Left lung (tissue), 4 donors: ENCODE measurements at regions not wholly inside any gene's neighbourhood (a gene's known extent, or its start where the extent isn't known, plus 50 kb on each side); places are given as distances from the start of the nearest gene placed in this dataset.

ENCODE experiments used
- ATAC-seq: fragments of 200-7000 bp; cut with Tn5 transposase; one replicate; pipeline ENCODE4 v1.9.1; 2020; ENCODE audit warnings: moderate library complexity
- DNase-seq, 4 donors: peaks; one replicate each; pipeline ENCODE4 v3.0.0-alpha.2; 2013 to 2020
- H3K27ac ChIP-seq, 2 donors: fragments of 200-600 bp; sonication (generic) in 1 of 2; one replicate each; pipeline versions ENCODE4 v1.5.0 to v1.8.0; 2020 to 2021
- H3K27me3 ChIP-seq, 2 donors: fragments of 200-600 bp; sonication (generic) in 1 of 2; one replicate each; pipeline versions ENCODE4 v1.5.0 to v1.8.0; 2020 to 2021
- H3K36me3 ChIP-seq, 2 donors: fragments of 200-600 bp; sonication (generic) in 1 of 2; one replicate each; pipeline versions ENCODE4 v1.5.0 to v1.8.0; 2020 to 2021
- H3K4me1 ChIP-seq, 2 donors: fragments of 200-600 bp; one replicate each; pipeline ENCODE4 v1.8.0; 2021
- H3K4me3 ChIP-seq, 2 donors: fragments of 200-600 bp; sonication (generic) in 1 of 2; one replicate each; pipeline versions ENCODE4 v1.5.0 to v1.8.0; 2020 to 2021; ENCODE audit warnings: mild to moderate bottlenecking in 1 of 2
- H3K9me3 ChIP-seq, 2 donors: fragments of 200-600 bp; sonication (generic) in 1 of 2; one replicate each; pipeline versions ENCODE4 v1.5.0 to v1.8.0; 2020 to 2021
- intact Hi-C, 2 donors: fragments of 100-400 bp; cut with DNase I; formaldehyde crosslinking; loops; one replicate each; pipeline versions ENCODE4 v1.11.2 to v1.14.2; 2022
- TF ChIP-seq, protein P1 (sequence below), 2 donors: fragments of 200-600 bp; sonication (generic) in 1 of 2; IDR thresholded peaks; one replicate each; pipeline versions ENCODE4 v1.5.0 to v1.8.0; 2021; ENCODE audit warnings: antibody characterized with exemption in 2 of 2
- donor health status: DM: no; HTN: yes; CAD: no.
- donor health status: DM: no; HTN: no; CAD: no.

DNA sequence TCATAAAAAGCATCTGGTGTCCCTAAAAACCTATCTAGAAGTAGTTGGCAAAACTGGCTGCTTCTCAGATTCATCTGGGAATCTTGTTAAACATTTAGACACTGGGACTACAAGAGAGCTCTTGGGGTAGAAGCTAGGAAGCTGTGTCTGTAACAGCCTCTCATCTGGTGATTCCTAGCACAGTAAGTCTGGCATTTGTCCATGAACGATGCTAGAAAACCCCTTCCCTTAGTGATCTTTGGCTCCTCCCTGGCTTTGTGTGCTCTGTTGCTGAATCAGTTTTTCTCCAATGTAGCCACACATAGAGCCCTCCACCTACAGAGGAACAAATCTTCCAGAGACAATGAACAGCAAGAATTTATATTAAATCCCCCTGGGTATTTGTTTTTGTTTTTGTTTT, 951.7 kb upstream of the LCORL start:
- TF ChIP-seq, protein P1, sequence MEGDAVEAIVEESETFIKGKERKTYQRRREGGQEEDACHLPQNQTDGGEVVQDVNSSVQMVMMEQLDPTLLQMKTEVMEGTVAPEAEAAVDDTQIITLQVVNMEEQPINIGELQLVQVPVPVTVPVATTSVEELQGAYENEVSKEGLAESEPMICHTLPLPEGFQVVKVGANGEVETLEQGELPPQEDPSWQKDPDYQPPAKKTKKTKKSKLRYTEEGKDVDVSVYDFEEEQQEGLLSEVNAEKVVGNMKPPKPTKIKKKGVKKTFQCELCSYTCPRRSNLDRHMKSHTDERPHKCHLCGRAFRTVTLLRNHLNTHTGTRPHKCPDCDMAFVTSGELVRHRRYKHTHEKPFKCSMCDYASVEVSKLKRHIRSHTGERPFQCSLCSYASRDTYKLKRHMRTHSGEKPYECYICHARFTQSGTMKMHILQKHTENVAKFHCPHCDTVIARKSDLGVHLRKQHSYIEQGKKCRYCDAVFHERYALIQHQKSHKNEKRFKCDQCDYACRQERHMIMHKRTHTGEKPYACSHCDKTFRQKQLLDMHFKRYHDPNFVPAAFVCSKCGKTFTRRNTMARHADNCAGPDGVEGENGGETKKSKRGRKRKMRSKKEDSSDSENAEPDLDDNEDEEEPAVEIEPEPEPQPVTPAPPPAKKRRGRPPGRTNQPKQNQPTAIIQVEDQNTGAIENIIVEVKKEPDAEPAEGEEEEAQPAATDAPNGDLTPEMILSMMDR (IDR thresholded peaks at IDR 0.05): no peak
- H3K4me3 ChIP-seq: no peak overlapping the region
- intact Hi-C loops: no loop called here
- ATAC-seq (no peak), DNase-seq (no peak)
- peaks cover 0 to 21% of the 10 kb centered on the region in 2 donors for H3K9me3 ChIP-seq
- H3K27ac ChIP-seq: no peak overlapping the region
- no peaks in the 10 kb centered on the region for H3K4me1 ChIP-seq
- no peaks in the 10 kb centered on the region for H3K36me3 ChIP-seq
- H3K27me3 ChIP-seq: no peaks in the 10 kb centered on the region

DNA sequence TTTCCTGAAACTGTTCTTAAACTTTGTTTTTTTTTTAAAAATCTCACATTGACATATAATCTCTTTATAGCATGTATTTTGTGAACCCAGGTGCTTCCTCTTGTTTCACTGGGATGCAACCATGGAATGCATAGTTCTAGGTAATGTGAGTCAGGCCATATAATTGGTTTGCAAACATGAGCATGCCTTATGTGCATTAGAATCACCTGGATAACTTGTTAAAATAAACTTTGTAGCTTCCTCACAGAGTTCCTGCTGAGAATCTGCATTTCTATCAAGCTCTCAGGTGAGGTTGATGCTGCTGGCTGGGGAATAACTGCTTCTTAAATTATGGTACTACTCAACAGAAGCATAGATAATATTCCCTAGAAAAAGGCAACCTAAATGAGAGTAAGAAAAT, 940.3 kb upstream of the LCORL start:
- ATAC-seq (no peak), DNase-seq (no peak)
- Histone ChIP-seq H3K9me3 (peaks cover 0 to 3% of the 10 kb centered on the region in 2 donors), H3K36me3 (no peaks in the 10 kb centered on the region), H3K4me1 (no peaks in the 10 kb centered on the region), H3K27me3 (no peaks in the 10 kb centered on the region), H3K4me3 (no peak overlapping the region), H3K27ac (no peak overlapping the region)
- intact Hi-C loops: no loop called here
- TF ChIP-seq, protein P1 (IDR thresholded peaks at IDR 0.05): no peak

DNA sequence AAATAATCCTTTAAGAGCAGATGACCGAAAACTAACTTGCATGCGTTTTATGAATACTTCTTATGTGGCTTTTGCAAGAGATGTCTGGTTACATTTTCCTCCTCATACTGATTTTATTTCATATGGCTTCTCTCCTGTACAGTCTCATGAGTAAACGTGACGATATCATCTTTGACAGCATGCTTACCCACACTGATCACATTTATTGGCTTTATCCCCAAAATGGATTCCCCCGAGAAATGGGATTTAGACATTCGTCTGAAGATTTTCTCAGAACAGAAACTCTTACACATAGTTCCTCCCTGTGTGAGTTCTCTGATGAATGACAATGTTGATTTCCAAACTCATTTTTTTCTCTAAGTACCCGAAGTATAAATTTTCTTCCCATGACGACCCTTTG, 939.7 kb upstream of the LCORL start:
- TF ChIP-seq, protein P1 (IDR thresholded peaks at IDR 0.05): no peak

DNA sequence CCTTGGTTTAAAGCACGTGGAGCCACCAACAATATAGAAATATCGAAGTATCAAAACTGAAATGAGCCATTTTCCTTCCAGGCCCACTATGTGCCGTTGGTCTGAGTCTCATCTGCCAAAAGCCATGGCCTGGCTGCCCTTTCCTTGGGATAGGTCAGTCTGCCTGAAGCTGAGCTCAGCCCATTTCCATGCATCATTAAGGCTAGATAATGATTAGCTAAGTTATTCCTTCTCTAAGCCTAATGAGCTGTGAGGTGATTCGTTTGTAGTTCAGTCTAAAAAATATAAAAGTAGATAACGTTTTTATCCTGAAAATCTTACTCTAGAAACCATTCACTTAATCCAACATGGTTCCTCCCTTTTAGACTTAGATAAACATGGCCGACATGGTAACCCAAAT, 936.2 kb upstream of the LCORL start:
- H3K9me3 ChIP-seq: peaks cover 0 to 2% of the 10 kb centered on the region in 2 donors
- no peak overlapping the region for H3K4me3 ChIP-seq
- H3K36me3 ChIP-seq: no peaks in the 10 kb centered on the region
- H3K4me1 ChIP-seq: no peaks in the 10 kb centered on the region
- DNase-seq: no peak
- no peak for ATAC-seq
- intact Hi-C loops: no loop called here
- TF ChIP-seq, protein P1 (IDR thresholded peaks at IDR 0.05): no peak
- H3K27ac ChIP-seq: no peak overlapping the region
- no peaks in the 10 kb centered on the region for H3K27me3 ChIP-seq

More for the DNA sequence above, 939.7 kb upstream of the LCORL start:
- Histone ChIP-seq H3K27me3 (no peaks in the 10 kb centered on the region), H3K9me3 (peaks cover 0 to 2% of the 10 kb centered on the region in 2 donors), H3K27ac (no peak overlapping the region), H3K4me1 (no peaks in the 10 kb centered on the region), H3K4me3 (no peak overlapping the region), H3K36me3 (no peaks in the 10 kb centered on the region)
- intact Hi-C loops: no loop called here
- ATAC-seq: no peak
- DNase-seq: no peak

DNA sequence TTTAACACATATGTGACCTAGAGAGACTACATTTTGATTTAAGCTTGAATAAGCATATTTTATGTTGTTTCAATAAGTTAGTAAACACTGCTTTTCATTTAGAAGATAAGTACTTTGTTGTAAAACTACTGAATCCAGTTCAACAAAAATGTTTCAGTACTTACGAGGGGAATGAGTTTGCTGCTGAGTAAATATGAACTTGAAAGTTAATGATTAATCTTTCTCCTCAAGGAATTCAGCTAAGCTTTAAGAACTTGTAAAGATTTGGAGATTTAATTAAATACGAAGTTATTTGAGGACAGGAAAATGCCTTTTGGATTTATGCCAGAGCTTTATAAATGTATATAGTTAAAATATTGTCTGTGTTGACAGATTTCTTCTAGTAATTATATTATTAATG, 933.0 kb upstream of the LCORL start:
- Histone ChIP-seq H3K4me3 (no peak overlapping the region), H3K27ac (no peak overlapping the region), H3K4me1 (no peaks in the 10 kb centered on the region), H3K27me3 (no peaks in the 10 kb centered on the region), H3K36me3 (no peaks in the 10 kb centered on the region), H3K9me3 (peaks cover 0 to 2% of the 10 kb centered on the region in 2 donors)
- DNase-seq: no peak
- intact Hi-C loops: no loop called here
- TF ChIP-seq, protein P1 (IDR thresholded peaks at IDR 0.05): no peak
- peak; percentile 74 for ATAC-seq
